ENCODE measurements at regions not wholly inside any gene's neighbourhood (a gene's known extent, or its start where the extent isn't known, plus 50 kb on each side); places are given as distances from the start of the nearest gene placed in this dataset.
"Not testable (repeated sequence)": the region's sequence is repeated elsewhere in the genome, so short reads cannot be mapped to it uniquely, and the experiment has no call there.

GRCh38 chr9:41266000-41266399 is 76.9 kb upstream of the ZNG1F start:
- not testable (repeated sequence) for TF ChIP-seq CTCF (optimal IDR thresholded peaks at IDR 0.05 in 1 of 3, IDR thresholded peaks at IDR 0.05 in 1 of 3, conservative IDR thresholded peaks at IDR 0.05 in 1 of 3; ENCODE audit: extremely low read depth in 1 of 3, insufficient read depth in 2 of 3, low read length in 3 of 3); EZH2 (IDR thresholded peaks at IDR 0.05; ENCODE audit: low read length)

Measured in keratinocyte (primary cell).